Memory B cell (primary cell): ENCODE measurements at regions not wholly inside any gene's neighbourhood (a gene's known extent, or its start where the extent isn't known, plus 50 kb on each side); places are given as distances from the start of the nearest gene placed in this dataset.

Experiments used
- ATAC-seq: fragments of 150-1000 bp; cut with Tn5 transposase; 2 replicates; pipeline ENCODE4 v1.10.0; 2021; ENCODE audit warnings: low read depth, mild to moderate bottlenecking, moderate library complexity
- DNase-seq, 2 donors: peaks; one replicate each; pipeline ENCODE4 v3.0.0; 2022; ENCODE audit warnings: low spot score in 2 of 2
- H3K27ac Mint-ChIP-seq: one replicate; pipeline ENCODE4 v1.8.0; 2022; ENCODE audit warnings: mild to moderate bottlenecking, moderate library complexity, mixed read lengths
- H3K27me3 Mint-ChIP-seq: one replicate; pipeline ENCODE4 v1.8.0; 2022; ENCODE audit warnings: mixed read lengths
- H3K36me3 Mint-ChIP-seq: one replicate; pipeline ENCODE4 v1.8.0; 2022; ENCODE audit warnings: mild to moderate bottlenecking, mixed read lengths
- H3K4me1 Mint-ChIP-seq: one replicate; pipeline ENCODE4 v1.8.0; 2022; ENCODE audit warnings: mixed read lengths
- H3K4me3 Mint-ChIP-seq: one replicate; pipeline ENCODE4 v1.8.0; 2022; ENCODE audit warnings: mild to moderate bottlenecking, moderate library complexity, mixed read lengths
- H3K9me3 Mint-ChIP-seq: one replicate; pipeline ENCODE4 v1.8.0; 2022; ENCODE audit warnings: mixed read lengths

DNA sequence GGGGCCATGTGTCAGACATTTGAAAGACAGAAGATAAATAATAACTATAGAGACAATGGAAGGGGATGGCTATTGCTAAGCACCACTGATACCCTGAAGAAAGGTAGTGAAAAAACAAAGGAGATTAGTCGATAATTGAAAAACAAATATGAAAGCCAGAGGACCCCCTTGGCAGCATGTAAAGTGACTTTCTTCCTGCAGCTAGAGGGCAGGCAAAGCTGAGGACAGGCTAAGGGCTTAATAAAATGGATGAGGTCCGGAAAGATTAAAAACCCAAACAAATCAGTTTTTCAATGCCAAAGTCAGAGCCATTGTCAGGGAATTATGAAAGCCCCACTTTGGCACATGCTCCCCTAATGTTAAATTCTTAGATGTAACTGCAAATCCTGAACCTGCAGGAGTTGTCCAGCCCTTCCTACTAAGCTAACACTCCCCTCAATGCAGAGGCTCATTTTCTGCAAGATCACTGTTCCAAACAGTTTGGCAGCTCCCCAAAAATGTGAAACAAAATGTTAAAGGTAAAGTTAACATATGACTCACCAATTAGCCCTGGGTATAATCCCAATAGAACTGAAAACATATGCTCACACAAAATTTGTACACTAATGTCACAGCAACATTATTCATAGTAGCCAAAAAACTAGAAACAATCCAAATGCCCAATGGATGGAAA, 1177.9 kb downstream of the GRIK2 start:
- ATAC-seq (no peak), DNase-seq (no peak)
- Mint-ChIP-seq H3K36me3 (no peaks in the 10 kb centered on the region), H3K27ac (no peak overlapping the region), H3K9me3 (no peaks in the 10 kb centered on the region), H3K27me3 (no peaks in the 10 kb centered on the region), H3K4me1 (no peaks in the 10 kb centered on the region), H3K4me3 (no peak overlapping the region)

DNA sequence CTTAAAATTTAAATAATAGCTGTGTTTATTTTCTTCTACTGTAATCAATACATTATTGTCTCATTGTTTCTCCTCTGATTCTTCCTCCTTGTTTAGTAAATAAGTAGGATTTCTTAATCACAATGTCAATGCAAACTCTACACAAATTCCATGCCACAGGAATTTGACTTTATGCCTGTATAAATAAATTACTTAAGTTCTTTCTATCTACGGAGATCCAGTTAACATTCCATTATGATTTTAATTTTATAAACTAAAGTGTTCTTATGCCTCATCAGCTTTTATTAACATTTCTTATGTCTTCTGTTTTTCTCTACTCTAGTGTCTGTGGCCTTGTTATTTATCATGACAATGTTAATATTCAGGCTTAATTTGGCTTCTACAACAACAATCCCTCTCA, 1169.2 kb downstream of the GRIK2 start:
- Mint-ChIP-seq H3K4me3 (no peak overlapping the region), H3K27me3 (no peaks in the 10 kb centered on the region), H3K27ac (no peak overlapping the region), H3K9me3 (no peaks in the 10 kb centered on the region), H3K36me3 (no peaks in the 10 kb centered on the region), H3K4me1 (no peaks in the 10 kb centered on the region)
- no peak for ATAC-seq
- DNase-seq, result no peak

GRCh38 chr6:102553214-102553613, 1159.7 kb downstream of the GRIK2 start:
- no peak overlapping the region for H3K4me3 Mint-ChIP-seq
- H3K27me3 Mint-ChIP-seq, result no peaks in the 10 kb centered on the region
- no peak overlapping the region for H3K27ac Mint-ChIP-seq
- H3K4me1 Mint-ChIP-seq, result no peaks in the 10 kb centered on the region
- H3K9me3 Mint-ChIP-seq, result no peaks in the 10 kb centered on the region
- no peak for DNase-seq
- no peaks in the 10 kb centered on the region for H3K36me3 Mint-ChIP-seq
- ATAC-seq, result no peak

GRCh38 chr6:102549221-102549874, 1155.8 kb downstream of the GRIK2 start:
- H3K9me3 Mint-ChIP-seq, result no peaks in the 10 kb centered on the region
- no peak overlapping the region for H3K27ac Mint-ChIP-seq
- H3K4me1 Mint-ChIP-seq, result no peaks in the 10 kb centered on the region
- DNase-seq (no peak), ATAC-seq (no peak)
- no peaks in the 10 kb centered on the region for H3K27me3 Mint-ChIP-seq
- no peaks in the 10 kb centered on the region for H3K36me3 Mint-ChIP-seq
- no peak overlapping the region for H3K4me3 Mint-ChIP-seq

GRCh38 chr6:102525336-102525735, 1131.8 kb downstream of the GRIK2 start:
- Mint-ChIP-seq H3K4me3 (no peak overlapping the region), H3K27ac (no peak overlapping the region), H3K27me3 (no peaks in the 10 kb centered on the region), H3K36me3 (no peaks in the 10 kb centered on the region), H3K9me3 (no peaks in the 10 kb centered on the region), H3K4me1 (no peaks in the 10 kb centered on the region)
- no peak for ATAC-seq
- no peak for DNase-seq

DNA sequence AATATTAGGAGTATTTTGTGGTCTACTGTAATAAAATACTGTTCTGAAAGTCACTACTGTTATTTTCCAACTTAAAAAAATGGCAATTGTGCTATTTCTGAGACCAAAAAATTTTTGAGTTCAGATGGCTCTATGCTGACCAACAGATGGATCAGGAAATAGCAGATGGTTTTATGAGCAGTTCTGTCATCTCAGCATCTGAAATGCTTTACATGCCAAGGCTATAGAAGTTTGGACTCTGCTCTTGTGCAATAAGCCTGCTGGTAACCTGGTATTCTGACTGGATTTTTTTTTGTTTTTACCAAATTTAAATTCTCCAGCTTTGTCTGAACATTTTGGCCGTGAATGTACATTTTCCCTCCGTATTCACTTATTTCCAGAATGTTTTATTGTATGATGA, 1127.5 kb downstream of the GRIK2 start:
- Mint-ChIP-seq H3K4me3 (no peak overlapping the region), H3K27ac (no peak overlapping the region), H3K36me3 (no peaks in the 10 kb centered on the region), H3K9me3 (no peaks in the 10 kb centered on the region), H3K4me1 (no peaks in the 10 kb centered on the region), H3K27me3 (no peaks in the 10 kb centered on the region)
- ATAC-seq (no peak), DNase-seq (no peak)

DNA sequence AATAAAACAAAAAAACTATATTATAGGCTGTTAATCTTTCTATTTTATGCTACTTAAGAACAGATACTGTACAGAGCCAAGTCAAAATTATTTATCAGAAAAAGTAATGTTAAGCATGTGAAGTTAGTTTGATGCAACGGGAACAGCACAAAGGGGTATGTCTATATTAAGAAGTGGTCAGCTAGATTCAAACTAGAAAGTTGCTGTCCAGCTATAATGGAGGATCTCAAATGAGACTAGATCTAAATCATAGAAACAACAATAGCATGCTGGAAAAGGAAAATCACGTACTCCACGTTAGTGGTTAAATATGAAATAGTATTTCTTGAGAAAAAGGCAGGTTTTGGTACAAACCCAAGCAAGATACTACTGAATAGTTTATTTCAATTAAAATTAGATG, 1124.0 kb downstream of the GRIK2 start:
- Mint-ChIP-seq H3K4me1 (no peaks in the 10 kb centered on the region), H3K9me3 (no peaks in the 10 kb centered on the region), H3K27ac (no peak overlapping the region), H3K36me3 (no peaks in the 10 kb centered on the region), H3K4me3 (no peak overlapping the region), H3K27me3 (no peaks in the 10 kb centered on the region)
- ATAC-seq, result no peak
- DNase-seq, result no peak

DNA sequence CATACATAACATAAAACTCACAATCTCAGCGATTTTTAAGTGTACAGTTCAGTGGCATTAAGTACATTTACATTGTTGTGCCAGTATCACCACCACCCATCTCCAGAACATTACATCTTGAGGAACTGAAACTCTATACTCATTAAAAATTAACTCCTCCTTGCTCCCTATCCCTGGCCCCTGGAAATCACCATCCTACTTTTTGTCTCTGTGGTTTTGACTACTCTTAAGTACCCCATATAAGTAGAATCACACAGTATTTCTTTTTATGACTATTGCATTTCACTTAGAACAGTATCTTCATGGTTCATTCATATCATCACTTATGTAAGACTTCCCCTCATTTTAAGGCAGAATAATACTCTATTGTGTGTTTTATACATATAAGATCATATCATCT, 1108.1 kb downstream of the GRIK2 start:
- Mint-ChIP-seq H3K4me3 (no peak overlapping the region), H3K36me3 (no peaks in the 10 kb centered on the region), H3K27me3 (no peaks in the 10 kb centered on the region), H3K9me3 (peaks cover 3% of the 10 kb centered on the region), H3K4me1 (no peaks in the 10 kb centered on the region), H3K27ac (no peak overlapping the region)
- DNase-seq (no peak), ATAC-seq (no peak)

- no peaks in the 10 kb centered on the region for H3K4me1 Mint-ChIP-seq
- peaks cover 5% of the 10 kb centered on the region for H3K9me3 Mint-ChIP-seq
- H3K27me3 Mint-ChIP-seq, result no peaks in the 10 kb centered on the region
- H3K36me3 Mint-ChIP-seq, result no peaks in the 10 kb centered on the region
- no peak overlapping the region for H3K27ac Mint-ChIP-seq
- no peak overlapping the region for H3K4me3 Mint-ChIP-seq
- DNase-seq, result no peak
- no peak for ATAC-seq
Observed at GRCh38 chr6:102494808-102495207, 1101.3 kb downstream of the GRIK2 start.

GRCh38 chr6:102493485-102493884, 1100.0 kb downstream of the GRIK2 start:
- Mint-ChIP-seq H3K36me3 (no peaks in the 10 kb centered on the region), H3K27ac (no peak overlapping the region), H3K27me3 (no peaks in the 10 kb centered on the region), H3K9me3 (peaks cover 10% of the 10 kb centered on the region), H3K4me1 (no peaks in the 10 kb centered on the region), H3K4me3 (no peak overlapping the region)
- no peak for ATAC-seq
- no peak for DNase-seq

DNA sequence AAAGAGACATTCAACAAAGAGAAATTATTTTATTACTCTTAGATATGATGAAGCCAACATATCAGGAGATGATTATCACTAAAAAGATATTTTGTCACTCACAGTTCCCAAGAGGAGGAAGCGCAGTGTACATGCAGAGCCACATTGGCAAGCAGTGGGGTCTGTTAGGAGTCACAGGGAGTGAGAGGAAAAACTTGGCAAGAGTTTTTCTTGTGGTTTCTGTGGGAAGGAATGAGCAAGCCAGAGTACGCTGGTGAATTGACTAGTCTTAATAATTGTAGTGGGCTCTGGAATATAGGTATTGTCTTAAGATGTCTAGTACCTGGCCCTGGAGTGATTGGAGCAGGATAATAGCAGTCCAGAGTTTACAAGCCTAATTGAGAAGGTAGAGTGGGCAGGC, 1095.2 kb downstream of the GRIK2 start:
- H3K4me3 Mint-ChIP-seq, result no peak overlapping the region
- H3K36me3 Mint-ChIP-seq, result no peaks in the 10 kb centered on the region
- DNase-seq (no peak), ATAC-seq (no peak)
- no peaks in the 10 kb centered on the region for H3K27me3 Mint-ChIP-seq
- H3K27ac Mint-ChIP-seq, result no peak overlapping the region
- peaks cover 9% of the 10 kb centered on the region for H3K9me3 Mint-ChIP-seq
- no peaks in the 10 kb centered on the region for H3K4me1 Mint-ChIP-seq

DNA sequence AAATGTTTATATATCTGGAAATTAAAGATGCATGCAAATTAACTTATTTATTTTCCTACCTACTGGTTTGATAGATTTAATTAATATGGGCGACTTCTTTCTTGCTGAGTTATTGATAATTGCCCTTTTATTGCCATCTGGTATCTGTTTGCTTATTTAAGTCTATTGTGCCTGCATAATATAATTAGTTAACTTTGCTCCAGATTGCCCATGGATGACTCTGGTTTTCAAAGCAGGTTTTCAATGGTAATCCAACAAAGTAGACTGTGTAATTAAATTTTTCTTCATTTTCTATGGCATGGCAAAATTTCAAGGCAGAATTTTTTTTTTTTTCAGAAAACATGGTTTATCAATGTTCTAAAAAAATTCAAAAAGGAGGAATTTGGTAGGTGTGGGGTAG, 1092.0 kb downstream of the GRIK2 start:
- Mint-ChIP-seq H3K27ac (no peak overlapping the region), H3K9me3 (peaks cover 10% of the 10 kb centered on the region), H3K4me3 (no peak overlapping the region), H3K27me3 (no peaks in the 10 kb centered on the region), H3K4me1 (no peaks in the 10 kb centered on the region), H3K36me3 (no peaks in the 10 kb centered on the region)
- ATAC-seq (no peak), DNase-seq (no peak)

GRCh38 chr6:102474041-102474807, 1080.7 kb downstream of the GRIK2 start:
- Mint-ChIP-seq H3K27ac (no peak overlapping the region), H3K9me3 (peaks cover 2% of the 10 kb centered on the region), H3K4me1 (no peaks in the 10 kb centered on the region), H3K27me3 (no peaks in the 10 kb centered on the region), H3K4me3 (no peak overlapping the region), H3K36me3 (no peaks in the 10 kb centered on the region)
- DNase-seq (no peak), ATAC-seq (no peak)

- ATAC-seq (no peak), DNase-seq (no peak)
- H3K4me3 Mint-ChIP-seq, result no peak overlapping the region
- no peaks in the 10 kb centered on the region for H3K27me3 Mint-ChIP-seq
- H3K27ac Mint-ChIP-seq, result no peak overlapping the region
- peaks cover 3% of the 10 kb centered on the region for H3K9me3 Mint-ChIP-seq
- H3K4me1 Mint-ChIP-seq, result no peaks in the 10 kb centered on the region
- H3K36me3 Mint-ChIP-seq, result no peaks in the 10 kb centered on the region
Observed at GRCh38 chr6:102458990-102459389, 1065.5 kb downstream of the GRIK2 start.
